Mesendoderm (in vitro differentiated cells): ENCODE measurements at regions not wholly inside any gene's neighbourhood (a gene's known extent, or its start where the extent isn't known, plus 50 kb on each side); places are given as distances from the start of the nearest gene placed in this dataset.

ENCODE experiments used
- DNase-seq: peaks from one replicate; pipeline ENCODE4 v3.0.0; 2013
- H2AK5ac ChIP-seq: 2 replicates; pipeline ENCODE4 v1.6.1; 2013; ENCODE audit warnings: low read length, inconsistent platforms
- H2BK120ac ChIP-seq: 2 replicates; pipeline ENCODE4 v1.6.1; 2013; ENCODE audit warnings: low read depth, mild to moderate bottlenecking, low read length, moderate library complexity, mixed read lengths
- H2BK15ac ChIP-seq: replicated peaks from 2 replicates; pipeline ENCODE4 v1.6.1; 2013; ENCODE audit warnings: low read depth, mild to moderate bottlenecking, moderate library complexity
- H2BK5ac ChIP-seq: 2 replicates; pipeline ENCODE4 v1.6.1; 2013; ENCODE audit warnings: low read length, inconsistent platforms
- H3K18ac ChIP-seq: 2 replicates; pipeline ENCODE4 v1.6.1; 2013; ENCODE audit warnings: mild to moderate bottlenecking, low read length, mixed read lengths
- H3K23ac ChIP-seq: one replicate; pipeline ENCODE4 v1.6.1; 2013; ENCODE audit warnings: low read length
- H3K27ac ChIP-seq: 2 replicates; pipeline ENCODE4 v1.5.1; 2013; ENCODE audit warnings: low read depth, mild to moderate bottlenecking, inconsistent platforms, low read length, moderate library complexity
- H3K27me3 ChIP-seq: 2 replicates; pipeline ENCODE4 v1.6.1; 2013; ENCODE audit warnings: low read length, control low read depth, mild to moderate bottlenecking, inconsistent platforms; ENCODE audit not compliant: insufficient read depth, poor library complexity
- H3K36me3 ChIP-seq: 2 replicates; pipeline ENCODE4 v1.6.1; 2013; ENCODE audit warnings: low read length, inconsistent platforms; ENCODE audit not compliant: control insufficient read depth, insufficient read depth
- H3K4ac ChIP-seq: one replicate; pipeline ENCODE4 v1.6.1; 2013; ENCODE audit warnings: low read depth, mild to moderate bottlenecking, low read length, moderate library complexity
- H3K4me1 ChIP-seq: 2 replicates; pipeline ENCODE4 v1.6.1; 2013; ENCODE audit warnings: low read depth, low read length, inconsistent platforms; ENCODE audit not compliant: control insufficient read depth
- H3K4me2 ChIP-seq: 2 replicates; pipeline ENCODE4 v1.6.1; 2013; ENCODE audit warnings: low read length
- H3K4me3 ChIP-seq: 2 replicates; pipeline ENCODE4 v1.5.1; 2013; ENCODE audit warnings: mild to moderate bottlenecking, low read length
- H3K56ac ChIP-seq: one replicate; pipeline ENCODE4 v1.6.1; 2013; ENCODE audit warnings: low read length
- H3K79me1 ChIP-seq: 2 replicates; pipeline ENCODE4 v1.6.1; 2013; ENCODE audit warnings: low read length, inconsistent platforms
- H3K79me2 ChIP-seq: 2 replicates; pipeline ENCODE4 v1.6.1; 2013; ENCODE audit warnings: mild to moderate bottlenecking, low read length; ENCODE audit not compliant: control insufficient read depth, insufficient read depth
- H3K9ac ChIP-seq: 2 replicates; pipeline ENCODE4 v1.6.1; 2013; ENCODE audit warnings: low read length, inconsistent platforms
- H4K5ac ChIP-seq: one replicate; pipeline ENCODE4 v1.6.1; 2013; ENCODE audit warnings: low read length
- H4K8ac ChIP-seq: one replicate; pipeline ENCODE4 v1.6.1; 2013; ENCODE audit warnings: low read depth, mild to moderate bottlenecking, control low read depth, low read length, moderate library complexity
- WGBS: extraction: QIAGEN DNeasy Blood & Tissue Kit; methylation state at CpG from one replicate; pipeline ENCODE4 v1.1.7; 2013; ENCODE audit warnings: low lambda C conversion rate, missing lambda C conversion rate; ENCODE audit not compliant: insufficient coverage; ENCODE audit errors: extremely low coverage; 5-methylcytosine and 5-hydroxymethylcytosine counted together

GRCh38 chr1:224492632-224493031 is 58.0 kb upstream of the WDR26 start:
- Histone ChIP-seq H3K27me3 (no peaks in the 10 kb centered on the region), H3K9ac (no peak overlapping the region), H3K23ac (no peak overlapping the region), H4K5ac (no peak overlapping the region), H3K18ac (no peak overlapping the region), H2BK5ac (no peak overlapping the region), H2BK15ac (no peak overlapping the region), H2BK120ac (no peak overlapping the region), H3K4ac (no peak overlapping the region), H4K8ac (no peak overlapping the region), H2AK5ac (no peak overlapping the region), H3K79me2 (no peaks in the 10 kb centered on the region), H3K4me3 (no peak overlapping the region), H3K4me1 (peaks cover 6% of the 10 kb centered on the region), H3K27ac (no peak overlapping the region), H3K79me1 (no peaks in the 10 kb centered on the region), H3K56ac (no peak overlapping the region), H3K4me2 (no peak overlapping the region), H3K36me3 (no peaks in the 10 kb centered on the region)
- no CpG with 5 or more reads among the region's 2 CpGs for WGBS
- no peak for DNase-seq

GRCh38 chr1:224493269-224493668 is 58.7 kb upstream of the WDR26 start:
- no peak for DNase-seq
- Histone ChIP-seq H4K8ac (no peak overlapping the region), H3K27ac (no peak overlapping the region), H4K5ac (no peak overlapping the region), H2BK5ac (no peak overlapping the region), H3K56ac (no peak overlapping the region), H3K27me3 (no peaks in the 10 kb centered on the region), H3K9ac (no peak overlapping the region), H2BK15ac (no peak overlapping the region), H3K79me2 (no peaks in the 10 kb centered on the region), H3K18ac (no peak overlapping the region), H2AK5ac (no peak overlapping the region), H3K4me3 (no peak overlapping the region), H3K4me1 (peaks cover 11% of the 10 kb centered on the region), H3K79me1 (no peaks in the 10 kb centered on the region), H2BK120ac (no peak overlapping the region), H3K36me3 (no peaks in the 10 kb centered on the region), H3K23ac (no peak overlapping the region), H3K4ac (no peak overlapping the region), H3K4me2 (no peak overlapping the region)
- WGBS: no CpG with 5 or more reads among the region's 4 CpGs

GRCh38 chr1:224494343-224494742 is 59.7 kb upstream of the WDR26 start:
- no peak overlapping the region for H3K27ac ChIP-seq
- H3K79me2 ChIP-seq: no peaks in the 10 kb centered on the region
- no peaks in the 10 kb centered on the region for H3K79me1 ChIP-seq
- no peak overlapping the region for H3K56ac ChIP-seq
- no peaks in the 10 kb centered on the region for H3K36me3 ChIP-seq
- no peak overlapping the region for H3K4ac ChIP-seq
- no peak overlapping the region for H2BK5ac ChIP-seq
- no peak overlapping the region for H2BK15ac ChIP-seq
- no peak overlapping the region for H2AK5ac ChIP-seq
- no peaks in the 10 kb centered on the region for H3K27me3 ChIP-seq
- WGBS: no CpG with 5 or more reads among the region's 2 CpGs
- H4K5ac ChIP-seq: no peak overlapping the region
- H3K4me3 ChIP-seq: no peak overlapping the region
- H3K23ac ChIP-seq: no peak overlapping the region
- H4K8ac ChIP-seq: no peak overlapping the region
- no peak overlapping the region for H3K4me2 ChIP-seq
- H3K9ac ChIP-seq: no peak overlapping the region
- H3K4me1 ChIP-seq: peaks cover 20% of the 10 kb centered on the region
- DNase-seq: no peak
- no peak overlapping the region for H2BK120ac ChIP-seq
- no peak overlapping the region for H3K18ac ChIP-seq

- H3K79me1 ChIP-seq: no peaks in the 10 kb centered on the region
- no peak overlapping the region for H2BK120ac ChIP-seq
- H3K27ac ChIP-seq: no peak overlapping the region
- H3K4me2 ChIP-seq: no peak overlapping the region
- H2BK15ac ChIP-seq: no peak overlapping the region
- H3K4me1 ChIP-seq: peaks cover 20% of the 10 kb centered on the region
- no peak overlapping the region for H3K9ac ChIP-seq
- H2AK5ac ChIP-seq: peak overlapping the region; percentile 54
- H3K56ac ChIP-seq: peak overlapping the region; percentile 17
- H2BK5ac ChIP-seq: no peak overlapping the region
- no peaks in the 10 kb centered on the region for H3K79me2 ChIP-seq
- H3K4ac ChIP-seq: no peak overlapping the region
- no peak overlapping the region for H3K23ac ChIP-seq
- H3K4me3 ChIP-seq: no peak overlapping the region
- no peaks in the 10 kb centered on the region for H3K27me3 ChIP-seq
- no peak overlapping the region for H3K18ac ChIP-seq
- no peak overlapping the region for H4K8ac ChIP-seq
- H4K5ac ChIP-seq: no peak overlapping the region
- DNase-seq: no peak
- WGBS: no CpG with 5 or more reads among the region's 5 CpGs
- no peaks in the 10 kb centered on the region for H3K36me3 ChIP-seq
Observed at GRCh38 chr1:224495866-224496265, 61.3 kb upstream of the WDR26 start.

GRCh38 chr1:224496826-224497225 is 62.2 kb upstream of the WDR26 start:
- WGBS: no CpG with 5 or more reads among the region's 1 CpG
- H3K4ac ChIP-seq: no peak overlapping the region
- no peaks in the 10 kb centered on the region for H3K79me2 ChIP-seq
- no peak overlapping the region for H4K5ac ChIP-seq
- no peak overlapping the region for H2BK120ac ChIP-seq
- no peak overlapping the region for H2BK15ac ChIP-seq
- H2AK5ac ChIP-seq: no peak overlapping the region
- H3K4me3 ChIP-seq: no peak overlapping the region
- H3K18ac ChIP-seq: no peak overlapping the region
- no peak for DNase-seq
- no peak overlapping the region for H3K9ac ChIP-seq
- no peak overlapping the region for H3K4me2 ChIP-seq
- H3K27ac ChIP-seq: no peak overlapping the region
- H3K27me3 ChIP-seq: no peaks in the 10 kb centered on the region
- no peak overlapping the region for H4K8ac ChIP-seq
- no peak overlapping the region for H2BK5ac ChIP-seq
- no peaks in the 10 kb centered on the region for H3K79me1 ChIP-seq
- no peak overlapping the region for H3K23ac ChIP-seq
- no peak overlapping the region for H3K56ac ChIP-seq
- H3K36me3 ChIP-seq: no peaks in the 10 kb centered on the region
- H3K4me1 ChIP-seq: peaks cover 21% of the 10 kb centered on the region
